HCT116 (cell line): ENCODE measurements at regions not wholly inside any gene's neighbourhood (a gene's known extent, or its start where the extent isn't known, plus 50 kb on each side); places are given as distances from the start of the nearest gene placed in this dataset.

Experiments
- ELF1 ChIP-seq: IDR thresholded peaks from 2 replicates; pipeline ENCODE4 v1.6.1; 2012; ENCODE audit warnings: low read depth, borderline replicate concordance
- EZH2phosphoT487 ChIP-seq: fragments of 200-600 bp; IDR thresholded peaks from 2 replicates; pipeline ENCODE4 v1.6.1; 2018; ENCODE audit warnings: antibody characterized with exemption, borderline replicate concordance
- POLR2A ChIP-seq: IDR thresholded peaks from 2 replicates; pipeline ENCODE4 v1.7.0; 2011; ENCODE audit warnings: borderline replicate concordance; ENCODE audit not compliant: insufficient read depth, insufficient read length; ENCODE audit errors: extremely low read depth
- SRF ChIP-seq: IDR thresholded peaks from 2 replicates; pipeline ENCODE4 v1.6.1; 2012; ENCODE audit warnings: low read depth
- TCF7L2 ChIP-seq: IDR thresholded peaks from 2 replicates; pipeline ENCODE4 v1.7.0; 2011; ENCODE audit warnings: borderline replicate concordance, inconsistent platforms; ENCODE audit not compliant: insufficient read depth, insufficient read length; ENCODE audit errors: extremely low read depth
- TF ChIP-seq, protein P1 (sequence below), 3 experiments: fragments of 200-600 bp in 1 of 3; sonication (generic) in 1 of 3; IDR thresholded peaks in 2 of 3; conservative IDR thresholded peaks in 1 of 3; 2 replicates each; pipeline ENCODE4 v1.5.1; 2012 to 2017; ENCODE audit warnings: low read depth in 2 of 3, low read length in 2 of 3, antibody characterized with exemption in 1 of 3, borderline replicate concordance in 1 of 3, control low read depth in 1 of 3, mild to moderate bottlenecking in 1 of 3, mixed read lengths in 1 of 3, mixed run types in 1 of 3, moderate library complexity in 1 of 3; ENCODE audit not compliant: insufficient read depth in 1 of 3
- TF ChIP-seq, protein P2 (sequence below): IDR thresholded peaks from 2 replicates; pipeline ENCODE4 v1.6.1; 2012
- TF ChIP-seq, protein P3 (sequence below): IDR thresholded peaks from 2 replicates; pipeline ENCODE4 v1.6.1; 2012

GRCh38 chr1:59107916-59108315 is 189.0 kb upstream of the FGGY start:
- TF ChIP-seq, protein P1, sequence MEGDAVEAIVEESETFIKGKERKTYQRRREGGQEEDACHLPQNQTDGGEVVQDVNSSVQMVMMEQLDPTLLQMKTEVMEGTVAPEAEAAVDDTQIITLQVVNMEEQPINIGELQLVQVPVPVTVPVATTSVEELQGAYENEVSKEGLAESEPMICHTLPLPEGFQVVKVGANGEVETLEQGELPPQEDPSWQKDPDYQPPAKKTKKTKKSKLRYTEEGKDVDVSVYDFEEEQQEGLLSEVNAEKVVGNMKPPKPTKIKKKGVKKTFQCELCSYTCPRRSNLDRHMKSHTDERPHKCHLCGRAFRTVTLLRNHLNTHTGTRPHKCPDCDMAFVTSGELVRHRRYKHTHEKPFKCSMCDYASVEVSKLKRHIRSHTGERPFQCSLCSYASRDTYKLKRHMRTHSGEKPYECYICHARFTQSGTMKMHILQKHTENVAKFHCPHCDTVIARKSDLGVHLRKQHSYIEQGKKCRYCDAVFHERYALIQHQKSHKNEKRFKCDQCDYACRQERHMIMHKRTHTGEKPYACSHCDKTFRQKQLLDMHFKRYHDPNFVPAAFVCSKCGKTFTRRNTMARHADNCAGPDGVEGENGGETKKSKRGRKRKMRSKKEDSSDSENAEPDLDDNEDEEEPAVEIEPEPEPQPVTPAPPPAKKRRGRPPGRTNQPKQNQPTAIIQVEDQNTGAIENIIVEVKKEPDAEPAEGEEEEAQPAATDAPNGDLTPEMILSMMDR (IDR thresholded peaks at IDR 0.05 in 2 of 3, conservative IDR thresholded peaks at IDR 0.05 in 1 of 3; ENCODE audit: borderline replicate concordance in 1 of 3, insufficient read depth in 1 of 3, low read depth in 2 of 3, low read length in 2 of 3) = no peak
- TF ChIP-seq ELF1 (no peak), TCF7L2 (no peak), EZH2phosphoT487 (no peak), SRF (no peak), POLR2A (no peak)
- TF ChIP-seq, protein P2, sequence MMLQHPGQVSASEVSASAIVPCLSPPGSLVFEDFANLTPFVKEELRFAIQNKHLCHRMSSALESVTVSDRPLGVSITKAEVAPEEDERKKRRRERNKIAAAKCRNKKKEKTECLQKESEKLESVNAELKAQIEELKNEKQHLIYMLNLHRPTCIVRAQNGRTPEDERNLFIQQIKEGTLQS = no peak
- TF ChIP-seq, protein P3, sequence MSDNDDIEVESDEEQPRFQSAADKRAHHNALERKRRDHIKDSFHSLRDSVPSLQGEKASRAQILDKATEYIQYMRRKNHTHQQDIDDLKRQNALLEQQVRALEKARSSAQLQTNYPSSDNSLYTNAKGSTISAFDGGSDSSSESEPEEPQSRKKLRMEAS = no peak
